ENCODE measurements at regions not wholly inside any gene's neighbourhood (a gene's known extent, or its start where the extent isn't known, plus 50 kb on each side); places are given as distances from the start of the nearest gene placed in this dataset.

GRCh38 chr6:158257425-158257759, 54.9 kb upstream of the TULP4 start (continued):
- TF ChIP-seq EP300 (IDR thresholded peaks at IDR 0.05; ENCODE audit: borderline replicate concordance in 1 of 2, control insufficient read depth in 1 of 2, low read depth in 2 of 2, low read length in 2 of 2) = no peak

- 90% methylated on average over 6 of the region's 6 CpGs for WGBS (ENCODE audit: insufficient coverage, insufficient replicate concordance, low lambda C conversion rate, missing lambda C conversion rate)
- BruUV-seq (replicated peaks) = no TSS peak
- H3K4me2 ChIP-seq (ENCODE audit: control insufficient read depth, insufficient read depth) = no peak overlapping the region
- in situ Hi-C loops (cut with MboI) = no loop called here
- no peak overlapping the region for H3K27ac ChIP-seq (ENCODE audit: control insufficient read depth, insufficient read depth)
- peaks cover 0 to 2% of the 10 kb centered on the region in 2 experiments; a peak in 2 of 4 replicates for H3K36me3 ChIP-seq (ENCODE audit: control insufficient read depth in 2 of 2, insufficient read depth in 2 of 2, low read length in 1 of 2)
- ChIA-PET SMC1A (ENCODE audit: uncharacterized antibody, unreplicated experiment) (interaction anchor here (1.3 to 1.9 kb wide), 3 partner anchors 8 to 217 kb away, joined by 3 to 5 read pairs (median 4); no protein-coding TSS in a partner anchor), POLR2A (interaction anchor here (1.4 to 1.7 kb wide), 2 partner anchors 14 to 21 kb away, joined by 3 to 4 read pairs; no protein-coding TSS in a partner anchor), RAD21 (ENCODE audit: unreplicated experiment) (no interaction called here), CTCF (interaction anchor here (1.2 to 1.6 kb wide), 2 partner anchors 15 to 37 kb away, joined by 4 read pairs; no protein-coding TSS in a partner anchor)
- no peaks in the 10 kb centered on the region for H3K9me3 ChIP-seq (replicated peaks; ENCODE audit: control insufficient read depth, insufficient read depth, low read length)
- no peak overlapping the region for H3K4me3 ChIP-seq
- no peaks in the 10 kb centered on the region for H3K4me1 ChIP-seq (ENCODE audit: control insufficient read depth, insufficient read depth, low read length)
- intact Hi-C loops (cut with micrococcal nuclease; ENCODE audit: unreplicated experiment) = no loop called here
- no peak overlapping the region for H3K9ac ChIP-seq (ENCODE audit: control insufficient read depth, insufficient read depth, low read length)
- peaks cover 12% of the 10 kb centered on the region for H3K79me2 ChIP-seq (ENCODE audit: control insufficient read depth, insufficient read depth, low read length)
- ATAC-seq (no peak), DNase-seq (ENCODE audit: low read depth, low spot score) (no peak), FAIRE-seq (no peak)
- no peaks in the 10 kb centered on the region for H3K27me3 ChIP-seq (replicated peaks in 1 of 2; ENCODE audit: control insufficient read depth in 2 of 2, insufficient read depth in 2 of 2, low read length in 1 of 2)
- no peak overlapping the region for H2AFZ ChIP-seq (ENCODE audit: control insufficient read depth, low read depth, low read length)
- no peaks in the 10 kb centered on the region for H4K20me1 ChIP-seq (ENCODE audit: control insufficient read depth, insufficient read depth)
- TF ChIP-seq RFX5 (IDR thresholded peaks at IDR 0.05; ENCODE audit: low read depth, low read length) (no peak), ZBTB33 (IDR thresholded peaks at IDR 0.05) (no peak), CREM (IDR thresholded peaks at IDR 0.05; ENCODE audit: low read depth) (no peak), IRF4 (IDR thresholded peaks at IDR 0.05; ENCODE audit: low read depth, low read length) (no peak), REST (IDR thresholded peaks at IDR 0.05; ENCODE audit: low read depth, low read length) (no peak), CBX3 (IDR thresholded peaks at IDR 0.05; ENCODE audit: borderline replicate concordance, low read depth) (no peak), IRF3 (IDR thresholded peaks at IDR 0.05) (no peak), GATAD2B (conservative IDR thresholded peaks at IDR 0.05; ENCODE audit: low read depth) (no peak), ZBTB4 (CRISPR knock-in tag; IDR thresholded peaks at IDR 0.05) (no peak)
Measured at GRCh38 chr6:158257781-158258180, 54.5 kb upstream of the TULP4 start.
